ENCODE measurements at regions not wholly inside any gene's neighbourhood (a gene's known extent, or its start where the extent isn't known, plus 50 kb on each side); places are given as distances from the start of the nearest gene placed in this dataset.

DNA sequence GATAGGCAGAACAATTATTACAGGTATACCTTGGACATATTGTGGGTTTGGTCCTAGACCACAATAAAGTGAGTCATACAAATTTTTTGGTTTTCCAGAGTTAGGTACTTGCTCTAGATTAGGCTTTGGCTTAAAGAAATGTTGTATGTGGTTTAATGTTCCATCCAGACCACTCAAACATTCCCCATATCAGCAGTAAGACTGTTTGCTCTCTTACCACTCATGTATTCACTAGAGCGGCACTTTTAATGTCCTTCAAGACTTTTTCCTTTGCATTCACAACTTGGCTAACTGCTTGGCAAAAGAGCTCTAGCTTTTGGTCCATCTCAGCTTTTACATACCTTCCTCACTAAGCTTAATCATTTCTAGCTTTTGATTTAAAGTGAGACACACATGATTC, 250.5 kb upstream of the SETMAR start:
- DNase-seq (ENCODE audit: low read depth): no peak
- TF ChIP-seq, protein P1, sequence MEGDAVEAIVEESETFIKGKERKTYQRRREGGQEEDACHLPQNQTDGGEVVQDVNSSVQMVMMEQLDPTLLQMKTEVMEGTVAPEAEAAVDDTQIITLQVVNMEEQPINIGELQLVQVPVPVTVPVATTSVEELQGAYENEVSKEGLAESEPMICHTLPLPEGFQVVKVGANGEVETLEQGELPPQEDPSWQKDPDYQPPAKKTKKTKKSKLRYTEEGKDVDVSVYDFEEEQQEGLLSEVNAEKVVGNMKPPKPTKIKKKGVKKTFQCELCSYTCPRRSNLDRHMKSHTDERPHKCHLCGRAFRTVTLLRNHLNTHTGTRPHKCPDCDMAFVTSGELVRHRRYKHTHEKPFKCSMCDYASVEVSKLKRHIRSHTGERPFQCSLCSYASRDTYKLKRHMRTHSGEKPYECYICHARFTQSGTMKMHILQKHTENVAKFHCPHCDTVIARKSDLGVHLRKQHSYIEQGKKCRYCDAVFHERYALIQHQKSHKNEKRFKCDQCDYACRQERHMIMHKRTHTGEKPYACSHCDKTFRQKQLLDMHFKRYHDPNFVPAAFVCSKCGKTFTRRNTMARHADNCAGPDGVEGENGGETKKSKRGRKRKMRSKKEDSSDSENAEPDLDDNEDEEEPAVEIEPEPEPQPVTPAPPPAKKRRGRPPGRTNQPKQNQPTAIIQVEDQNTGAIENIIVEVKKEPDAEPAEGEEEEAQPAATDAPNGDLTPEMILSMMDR (conservative IDR thresholded peaks at IDR 0.05; ENCODE audit: control insufficient read depth, insufficient read depth, low read depth, low read length): no peak

DNA sequence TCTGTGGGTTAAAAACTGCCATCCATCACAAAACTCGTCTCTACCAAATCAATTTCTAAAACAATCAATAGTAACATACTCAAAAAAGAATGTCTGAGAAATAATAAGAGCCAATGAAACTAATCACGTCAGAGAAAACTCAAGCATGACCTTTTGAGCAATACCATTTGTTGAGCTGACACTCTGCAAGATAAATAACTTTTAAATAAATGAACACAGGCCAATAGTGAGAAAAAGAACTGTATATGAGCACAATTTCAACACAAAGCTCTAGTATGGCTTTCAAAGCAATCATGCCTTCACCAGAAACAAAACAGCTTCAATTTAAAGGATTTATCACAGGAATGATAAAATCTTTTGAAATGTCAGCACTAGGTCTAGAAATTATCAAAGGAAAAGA, 249.2 kb upstream of the SETMAR start:
- no peak overlapping the region for H3K4me3 ChIP-seq (ENCODE audit: control insufficient read depth, low read depth, low read length)
- DNase-seq (ENCODE audit: low read depth): no peak
- TF ChIP-seq, protein P1 (conservative IDR thresholded peaks at IDR 0.05; ENCODE audit: control insufficient read depth, insufficient read depth, low read depth, low read length): no peak

More for the DNA sequence above, 250.5 kb upstream of the SETMAR start:
- no peak overlapping the region for H3K4me3 ChIP-seq (ENCODE audit: control insufficient read depth, low read depth, low read length)

DNA sequence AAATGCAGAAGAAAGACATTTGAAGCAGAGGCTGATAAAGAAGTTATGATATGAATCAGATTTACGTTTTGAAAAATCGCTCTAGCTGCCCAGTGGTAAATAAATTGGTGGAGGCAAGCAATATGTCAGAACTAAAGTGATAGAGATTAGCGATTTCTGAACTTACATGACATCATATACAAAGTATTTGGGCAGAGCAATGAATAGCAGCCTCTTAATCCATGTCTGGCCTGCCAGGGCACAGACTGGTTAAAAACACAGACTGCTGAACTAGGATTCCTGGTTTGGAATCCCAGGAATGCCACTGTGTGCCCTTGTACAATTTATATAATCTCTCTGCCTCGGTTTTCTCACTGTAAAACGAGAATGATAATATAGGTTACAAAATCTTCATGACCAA, 243.1 kb upstream of the SETMAR start:
- no peak overlapping the region for H3K4me3 ChIP-seq (ENCODE audit: control insufficient read depth, low read depth, low read length)
- DNase-seq (ENCODE audit: low read depth): no peak
- TF ChIP-seq, protein P1 (conservative IDR thresholded peaks at IDR 0.05; ENCODE audit: control insufficient read depth, insufficient read depth, low read depth, low read length): no peak

GRCh38 chr3:4060603-4061002, 242.6 kb upstream of the SETMAR start:
- no peak overlapping the region for H3K4me3 ChIP-seq (ENCODE audit: control insufficient read depth, low read depth, low read length)
- DNase-seq (ENCODE audit: low read depth): no peak
- TF ChIP-seq, protein P1 (conservative IDR thresholded peaks at IDR 0.05; ENCODE audit: control insufficient read depth, insufficient read depth, low read depth, low read length): no peak

DNA sequence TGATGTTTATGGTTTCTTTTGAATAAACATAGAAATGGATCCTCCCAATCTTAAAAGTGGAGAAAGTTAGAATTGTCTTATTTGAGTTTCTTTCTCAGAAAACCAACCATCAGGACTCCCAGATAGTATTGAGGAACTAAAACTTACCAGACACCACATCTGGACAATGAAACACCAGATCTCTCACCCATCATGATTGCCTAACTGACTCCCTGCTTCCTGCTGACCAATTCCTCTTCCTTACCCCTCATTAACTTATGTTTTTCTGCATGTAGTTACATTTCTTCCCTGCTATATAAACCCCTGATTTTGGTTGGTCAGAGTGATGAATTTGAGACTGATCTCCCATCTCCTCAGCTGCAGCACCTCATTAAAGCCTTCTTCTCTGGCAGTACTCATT, 242.0 kb upstream of the SETMAR start:
- no peak overlapping the region for H3K4me3 ChIP-seq (ENCODE audit: control insufficient read depth, low read depth, low read length)
- DNase-seq (ENCODE audit: low read depth): no peak
- TF ChIP-seq, protein P1 (conservative IDR thresholded peaks at IDR 0.05; ENCODE audit: control insufficient read depth, insufficient read depth, low read depth, low read length): no peak

- TF ChIP-seq, protein P1 (conservative IDR thresholded peaks at IDR 0.05; ENCODE audit: control insufficient read depth, insufficient read depth, low read depth, low read length): no peak
- no peak for DNase-seq (ENCODE audit: low read depth)
- no peak overlapping the region for H3K4me3 ChIP-seq (ENCODE audit: control insufficient read depth, low read depth, low read length)
These were observed 241.3 kb upstream of the SETMAR start for GRCh38 chr3:4061783-4062360.

- no peak overlapping the region for H3K4me3 ChIP-seq (ENCODE audit: control insufficient read depth, low read depth, low read length)
- TF ChIP-seq, protein P1 (conservative IDR thresholded peaks at IDR 0.05; ENCODE audit: control insufficient read depth, insufficient read depth, low read depth, low read length): no peak
- no peak for DNase-seq (ENCODE audit: low read depth)
These were observed 240.5 kb upstream of the SETMAR start for GRCh38 chr3:4062621-4063020.

Measured in fibroblast of mammary gland (primary cell).